ENCODE measurements at regions not wholly inside any gene's neighbourhood (a gene's known extent, or its start where the extent isn't known, plus 50 kb on each side); places are given as distances from the start of the nearest gene placed in this dataset.

DNA sequence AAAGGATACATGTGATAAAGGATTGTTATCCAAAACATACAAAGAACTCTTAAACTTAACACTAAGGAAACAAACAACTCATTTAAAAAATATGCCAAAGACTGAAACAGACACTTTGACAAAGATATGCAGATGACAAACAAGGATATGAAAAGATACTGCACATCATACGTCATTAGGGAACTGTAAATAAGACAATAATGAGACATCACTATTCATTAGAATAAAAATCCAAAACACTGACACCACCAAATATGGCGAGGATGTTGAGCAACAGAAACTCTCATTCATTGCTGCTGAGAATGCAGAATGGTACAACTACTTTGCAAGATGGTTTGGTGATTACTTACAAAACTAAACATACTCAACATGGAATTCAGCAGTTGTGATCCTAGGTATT lies 156.5 kb upstream of the FOXA2 start:
- TF ChIP-seq, protein P1, sequence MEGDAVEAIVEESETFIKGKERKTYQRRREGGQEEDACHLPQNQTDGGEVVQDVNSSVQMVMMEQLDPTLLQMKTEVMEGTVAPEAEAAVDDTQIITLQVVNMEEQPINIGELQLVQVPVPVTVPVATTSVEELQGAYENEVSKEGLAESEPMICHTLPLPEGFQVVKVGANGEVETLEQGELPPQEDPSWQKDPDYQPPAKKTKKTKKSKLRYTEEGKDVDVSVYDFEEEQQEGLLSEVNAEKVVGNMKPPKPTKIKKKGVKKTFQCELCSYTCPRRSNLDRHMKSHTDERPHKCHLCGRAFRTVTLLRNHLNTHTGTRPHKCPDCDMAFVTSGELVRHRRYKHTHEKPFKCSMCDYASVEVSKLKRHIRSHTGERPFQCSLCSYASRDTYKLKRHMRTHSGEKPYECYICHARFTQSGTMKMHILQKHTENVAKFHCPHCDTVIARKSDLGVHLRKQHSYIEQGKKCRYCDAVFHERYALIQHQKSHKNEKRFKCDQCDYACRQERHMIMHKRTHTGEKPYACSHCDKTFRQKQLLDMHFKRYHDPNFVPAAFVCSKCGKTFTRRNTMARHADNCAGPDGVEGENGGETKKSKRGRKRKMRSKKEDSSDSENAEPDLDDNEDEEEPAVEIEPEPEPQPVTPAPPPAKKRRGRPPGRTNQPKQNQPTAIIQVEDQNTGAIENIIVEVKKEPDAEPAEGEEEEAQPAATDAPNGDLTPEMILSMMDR (IDR thresholded peaks at IDR 0.05; ENCODE audit: low read depth, low read length) = no peak
- H3K4me1 ChIP-seq = no peaks in the 10 kb centered on the region
- H3K27me3 ChIP-seq = no peaks in the 10 kb centered on the region
- H3K4me3 ChIP-seq (ENCODE audit: low read depth, low read length) = no peak overlapping the region
- DNase-seq = no peak
- no peaks in the 10 kb centered on the region for H3K36me3 ChIP-seq
- no peaks in the 10 kb centered on the region for H3K9me3 ChIP-seq

DNA sequence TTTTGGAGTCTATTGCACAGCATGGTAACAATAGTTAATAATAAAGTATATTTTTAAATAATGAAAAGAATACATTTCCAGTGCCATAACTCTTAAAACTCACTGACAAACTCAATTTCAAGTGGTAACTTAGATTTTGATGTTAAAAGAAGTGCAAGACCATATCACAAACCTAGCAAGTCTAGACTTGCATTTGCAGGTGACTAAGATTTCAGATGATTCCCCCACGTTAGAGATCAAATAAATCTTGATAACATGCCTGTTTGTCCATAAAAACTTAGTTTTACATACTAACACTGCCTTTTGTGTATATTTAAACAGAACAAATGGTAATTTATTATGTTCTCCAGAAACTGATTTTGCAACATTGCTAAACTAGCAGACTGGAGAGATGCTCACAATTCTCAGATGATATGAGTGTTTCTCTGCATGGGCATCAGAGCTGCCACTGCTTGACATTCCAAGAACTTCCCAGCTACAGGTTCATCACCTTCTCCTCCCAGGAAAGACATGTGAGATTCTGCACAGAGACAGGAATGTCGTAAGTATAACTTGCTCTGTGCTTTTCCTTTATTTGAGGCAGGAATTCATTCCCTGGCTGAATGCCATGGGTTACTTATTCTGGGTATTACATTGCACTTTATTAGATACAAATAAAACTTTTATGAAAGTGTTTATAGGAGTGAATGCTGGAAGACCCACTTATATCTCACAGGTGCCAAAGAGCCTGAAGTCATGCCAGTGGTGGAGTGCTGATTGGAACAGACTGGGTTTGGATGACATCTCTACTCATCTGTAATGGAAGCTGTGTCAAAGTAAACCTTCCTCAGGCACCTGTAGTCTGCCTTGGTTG lies 160.2 kb upstream of the FOXA2 start:
- Histone ChIP-seq H3K4me3 (ENCODE audit: low read depth, low read length) (no peak overlapping the region), H3K4me1 (no peaks in the 10 kb centered on the region), H3K9me3 (no peaks in the 10 kb centered on the region), H3K36me3 (no peaks in the 10 kb centered on the region), H3K27me3 (no peaks in the 10 kb centered on the region)
- DNase-seq = no peak
- TF ChIP-seq, protein P1 (IDR thresholded peaks at IDR 0.05; ENCODE audit: low read depth, low read length) = no peak

DNA sequence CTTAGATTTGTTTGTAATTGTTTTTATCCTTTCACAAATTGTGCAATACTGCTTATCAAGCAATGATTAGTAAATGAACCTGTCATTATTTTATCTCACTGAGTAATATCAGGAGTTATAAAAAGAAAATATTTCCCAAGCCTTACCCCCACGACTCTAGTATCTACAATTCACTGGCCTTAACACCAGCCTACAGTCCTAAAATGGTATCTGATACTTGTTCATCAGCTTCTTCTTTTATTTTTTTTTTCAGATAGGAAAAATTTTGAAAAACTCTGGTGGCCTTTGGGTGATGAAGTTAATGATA lies 160.8 kb upstream of the FOXA2 start:
- TF ChIP-seq, protein P1 (IDR thresholded peaks at IDR 0.05; ENCODE audit: low read depth, low read length) = no peak
- DNase-seq = no peak
- Histone ChIP-seq H3K27me3 (no peaks in the 10 kb centered on the region), H3K4me1 (no peaks in the 10 kb centered on the region), H3K36me3 (no peaks in the 10 kb centered on the region), H3K4me3 (ENCODE audit: low read depth, low read length) (no peak overlapping the region), H3K9me3 (no peaks in the 10 kb centered on the region)

DNA sequence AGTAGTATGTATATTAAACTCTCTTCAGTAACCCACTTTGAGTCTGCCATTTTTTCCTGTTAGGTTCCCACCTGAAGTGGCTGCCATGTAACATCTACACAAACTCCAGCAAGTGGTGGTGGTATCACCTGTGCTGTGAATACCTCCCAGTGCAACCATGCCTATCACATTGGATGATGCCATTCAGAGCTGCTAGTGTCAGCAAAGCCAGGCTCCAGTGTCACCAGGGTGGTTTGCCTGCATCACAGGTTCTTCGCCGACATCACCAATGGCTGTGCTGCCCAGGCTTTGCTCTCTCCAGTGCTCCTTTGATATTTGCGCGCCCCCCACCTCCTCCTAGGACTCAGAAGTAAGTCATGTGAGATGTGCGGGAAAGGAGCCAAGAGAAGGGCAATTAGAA lies 162.6 kb upstream of the FOXA2 start:
- DNase-seq = no peak
- no peaks in the 10 kb centered on the region for H3K9me3 ChIP-seq
- H3K36me3 ChIP-seq = no peaks in the 10 kb centered on the region
- no peak overlapping the region for H3K4me3 ChIP-seq (ENCODE audit: low read depth, low read length)
- H3K4me1 ChIP-seq = no peaks in the 10 kb centered on the region
- no peaks in the 10 kb centered on the region for H3K27me3 ChIP-seq
- TF ChIP-seq, protein P1 (IDR thresholded peaks at IDR 0.05; ENCODE audit: low read depth, low read length) = no peak

DNA sequence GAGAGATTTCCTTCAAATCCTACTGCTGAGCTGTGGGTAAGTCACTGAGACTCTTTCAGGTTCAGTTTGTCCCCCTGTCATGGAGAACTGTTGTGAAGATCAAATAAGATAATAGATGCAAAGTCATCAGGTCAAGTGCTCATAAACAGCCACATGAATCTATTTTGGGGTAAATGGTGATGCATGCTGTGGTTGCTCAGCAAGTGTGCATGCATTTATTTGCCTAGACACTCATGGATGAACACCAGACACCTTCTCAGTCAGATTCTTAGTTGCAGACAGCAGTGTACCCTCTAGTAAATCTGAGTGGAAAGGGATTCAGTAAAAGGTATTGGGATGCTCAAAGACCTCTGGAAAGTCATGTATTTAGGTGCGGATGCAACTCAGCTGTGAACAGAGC lies 168.0 kb upstream of the FOXA2 start:
- DNase-seq = no peak
- no peaks in the 10 kb centered on the region for H3K36me3 ChIP-seq
- H3K9me3 ChIP-seq = no peaks in the 10 kb centered on the region
- H3K27me3 ChIP-seq = no peaks in the 10 kb centered on the region
- no peak overlapping the region for H3K4me3 ChIP-seq (ENCODE audit: low read depth, low read length)
- no peaks in the 10 kb centered on the region for H3K4me1 ChIP-seq
- TF ChIP-seq, protein P1 (IDR thresholded peaks at IDR 0.05; ENCODE audit: low read depth, low read length) = no peak

DNA sequence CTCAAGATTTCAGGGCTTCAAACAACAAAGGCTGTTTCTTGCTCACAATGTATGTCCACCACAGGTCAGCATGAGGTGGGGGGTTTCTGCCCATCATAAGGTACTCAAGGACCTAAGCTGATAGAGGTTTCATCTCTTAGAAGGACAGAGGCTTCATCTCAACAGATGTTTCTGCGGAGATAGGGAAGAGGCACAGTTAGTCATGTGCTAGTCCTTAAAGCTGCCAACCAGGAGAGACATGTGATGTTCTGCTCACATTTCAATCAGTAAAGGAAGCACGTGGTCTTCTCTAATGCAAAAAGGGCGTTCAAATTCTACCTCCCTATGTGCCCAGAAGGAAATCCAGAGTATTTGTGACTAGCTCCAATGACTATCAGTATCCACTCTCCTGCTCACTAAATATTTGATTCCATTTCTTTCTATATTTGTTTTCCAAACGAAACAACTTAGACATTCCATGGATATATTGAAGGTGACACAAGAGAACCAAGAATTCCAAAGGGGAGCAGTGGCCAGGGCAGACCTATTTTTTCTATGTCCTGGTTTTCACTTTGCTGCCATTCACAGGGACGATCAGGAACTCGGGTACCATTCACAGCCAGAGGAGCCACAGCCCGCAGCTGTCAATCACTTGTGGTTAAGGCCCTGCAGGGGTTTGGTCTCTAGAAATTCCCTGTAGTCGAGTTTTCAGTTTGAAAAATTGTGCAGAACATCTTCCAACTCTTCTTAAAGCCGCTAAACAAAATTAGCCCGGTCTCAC lies 173.2 kb upstream of the FOXA2 start:
- no peak overlapping the region for H3K4me3 ChIP-seq (ENCODE audit: low read depth, low read length)
- no peaks in the 10 kb centered on the region for H3K4me1 ChIP-seq
- no peak for DNase-seq
- no peaks in the 10 kb centered on the region; the same call in 1 of the 2 replicates for H3K9me3 ChIP-seq
- H3K27me3 ChIP-seq = no peaks in the 10 kb centered on the region
- TF ChIP-seq, protein P1 (IDR thresholded peaks at IDR 0.05; ENCODE audit: low read depth, low read length) = no peak
- no peaks in the 10 kb centered on the region for H3K36me3 ChIP-seq
